Activated CD4-positive, CD25-positive, alpha-beta regulatory T cell treated with anti-CD3 and anti-CD28 coated beads, Interleukin-2, amount 50 U/mL, for 24 hours (primary cell): ENCODE measurements at regions not wholly inside any gene's neighbourhood (a gene's known extent, or its start where the extent isn't known, plus 50 kb on each side); places are given as distances from the start of the nearest gene placed in this dataset.

ENCODE experiments used
- ATAC-seq, 2 donors: fragments of 150-1000 bp; cut with Tn5 transposase; one replicate each; pipeline ENCODE4 v1.10.0; 2021; ENCODE audit warnings: mild to moderate bottlenecking in 1 of 2, moderate library complexity in 1 of 2

DNA sequence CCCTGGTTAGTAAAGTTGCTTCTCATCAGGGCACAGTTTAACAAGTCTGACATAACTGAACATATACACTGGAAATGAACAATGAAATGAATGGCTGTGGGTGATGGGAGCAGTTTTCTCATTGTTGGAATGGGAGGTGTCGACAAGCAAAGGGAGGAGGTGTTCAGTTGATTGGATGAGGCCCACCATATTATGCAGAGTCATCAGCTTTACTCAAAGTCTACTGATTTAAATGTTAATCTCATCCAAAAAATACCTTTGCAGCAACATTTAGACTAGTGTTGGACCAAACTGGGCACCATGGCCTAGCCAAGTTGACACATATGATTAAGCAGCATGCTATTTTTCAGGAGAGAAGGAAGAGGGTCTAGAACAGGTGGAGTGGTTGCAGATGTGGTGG is 201.7 kb downstream of the RAMP3 start:
- ATAC-seq: no peak

DNA sequence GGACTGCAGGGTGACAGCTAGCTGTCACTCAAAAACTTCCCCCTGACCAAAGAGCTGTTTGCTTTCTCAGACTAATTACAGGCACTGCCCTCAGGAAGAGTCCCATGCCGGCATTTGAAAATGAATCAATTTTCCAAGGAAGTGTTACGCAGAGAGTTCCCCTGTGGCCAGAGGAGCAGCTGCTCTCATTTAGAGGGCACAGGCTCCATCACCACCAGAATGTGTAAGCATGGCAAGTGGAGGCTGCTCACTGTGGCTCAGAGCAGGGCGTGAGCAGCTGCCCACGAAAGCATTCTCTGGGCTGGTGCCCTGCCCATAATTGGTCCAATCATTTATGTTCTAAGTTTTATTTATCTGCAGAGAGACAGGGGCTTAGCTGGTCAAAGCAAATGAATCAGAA is 202.2 kb downstream of the RAMP3 start:
- ATAC-seq: no peak

DNA sequence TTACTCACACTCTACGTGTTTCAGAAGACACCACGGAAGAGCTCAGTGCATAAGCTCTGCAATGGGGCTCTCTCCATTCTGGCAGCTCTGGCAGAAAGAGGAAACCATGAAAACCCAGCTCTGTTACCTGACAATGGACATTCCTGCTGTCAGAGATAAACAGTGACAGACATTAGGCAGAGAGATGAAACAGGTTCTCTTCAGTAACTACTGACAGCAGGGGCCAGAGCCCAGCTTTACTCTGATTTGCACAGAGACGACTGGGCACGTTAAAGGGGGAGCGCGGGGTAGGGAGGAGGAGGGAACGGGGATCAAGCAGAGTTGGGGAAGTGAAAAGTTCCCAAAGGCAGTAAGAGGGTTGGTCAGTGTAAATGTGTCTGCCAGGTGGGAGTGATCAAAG is 206.1 kb downstream of the RAMP3 start:
- ATAC-seq: no peak

DNA sequence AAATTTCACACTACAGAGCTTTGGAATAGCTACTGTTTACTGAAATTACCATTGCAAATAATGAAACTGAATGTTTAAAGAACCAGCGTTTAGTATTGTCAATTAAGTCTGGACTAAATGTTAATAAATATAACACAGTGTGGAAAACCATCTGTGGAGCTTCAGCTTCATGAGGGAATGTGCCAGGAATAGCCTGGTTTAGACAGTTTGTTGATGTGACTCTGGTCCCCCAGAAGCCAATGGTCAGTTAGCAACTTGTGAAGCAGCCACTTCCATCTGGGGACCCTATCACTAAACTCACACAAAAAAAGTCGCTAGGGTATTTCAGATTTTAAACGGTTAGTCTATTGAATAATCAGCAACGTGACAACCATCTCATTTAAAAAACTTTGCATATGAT is 207.8 kb downstream of the RAMP3 start:
- ATAC-seq: no peak

DNA sequence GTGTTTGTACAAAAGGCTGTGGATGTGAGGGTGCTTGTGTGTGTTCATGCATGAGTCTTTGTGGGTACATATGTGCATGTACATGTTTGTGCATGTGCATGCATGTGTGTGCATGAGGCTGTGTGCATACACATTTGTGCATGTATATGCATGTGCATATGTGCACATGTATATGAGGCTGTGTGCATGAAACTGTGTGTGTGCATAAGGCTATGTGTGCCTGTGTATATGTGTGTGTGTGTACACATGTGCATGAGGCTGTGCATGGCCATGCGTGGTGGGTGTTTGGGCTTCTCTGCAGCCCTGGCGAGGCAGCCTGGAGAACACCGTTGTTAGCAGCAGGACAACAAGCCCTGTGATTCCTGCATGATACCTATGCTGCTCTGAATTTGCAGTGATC is 207.7 kb upstream of the ADCY1 start:
- ATAC-seq: no peak

DNA sequence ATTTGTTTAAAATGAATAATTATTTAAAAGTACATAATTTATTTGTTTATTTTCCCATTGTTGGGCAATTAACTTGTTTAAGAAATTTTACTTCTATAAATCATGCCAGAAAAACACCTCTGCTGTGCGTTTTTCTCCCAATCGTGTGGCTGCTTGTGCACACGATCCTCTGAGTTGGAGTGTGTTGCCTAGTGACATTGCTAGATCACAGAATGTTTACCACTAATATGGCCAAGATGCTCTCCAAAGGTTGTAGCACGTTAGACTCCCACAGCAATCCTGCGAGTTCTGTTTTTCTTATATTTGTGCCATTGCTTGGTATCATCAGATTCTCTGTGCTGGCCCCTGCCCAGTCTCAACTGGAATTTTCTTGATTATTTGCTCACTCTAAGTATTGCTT is 207.1 kb upstream of the ADCY1 start:
- no peak for ATAC-seq

DNA sequence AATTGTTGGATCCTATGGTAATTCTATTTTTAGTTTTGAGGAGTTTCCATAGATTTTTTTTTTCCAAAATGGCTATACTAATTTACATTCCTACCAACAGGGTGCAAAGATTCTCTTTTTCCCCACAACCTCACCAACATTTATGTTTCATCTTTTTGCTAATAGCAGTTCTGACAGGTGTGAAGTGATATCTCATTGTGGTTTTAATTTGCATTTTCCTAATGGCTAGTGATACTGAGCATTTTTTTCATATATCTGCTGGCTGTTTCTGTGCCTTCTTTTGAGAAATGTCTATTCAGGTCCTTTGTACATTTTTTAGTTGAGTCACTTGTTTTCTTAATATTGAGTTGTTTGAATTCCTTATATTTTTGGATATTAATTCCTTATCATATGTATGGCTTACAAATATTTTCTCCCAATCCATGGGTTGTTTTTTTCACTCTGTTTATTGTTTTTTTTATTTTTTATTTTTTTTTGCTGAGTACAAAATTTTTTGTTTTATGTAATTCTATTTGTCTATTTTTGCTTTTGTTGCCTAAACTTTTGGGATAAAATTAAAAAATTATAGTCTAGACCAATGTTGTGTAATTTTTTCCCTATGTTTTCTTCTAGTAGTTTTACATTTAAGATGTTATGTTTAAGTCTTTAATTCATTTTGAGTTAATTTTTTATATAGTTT is 205.9 kb upstream of the ADCY1 start:
- ATAC-seq: no peak

DNA sequence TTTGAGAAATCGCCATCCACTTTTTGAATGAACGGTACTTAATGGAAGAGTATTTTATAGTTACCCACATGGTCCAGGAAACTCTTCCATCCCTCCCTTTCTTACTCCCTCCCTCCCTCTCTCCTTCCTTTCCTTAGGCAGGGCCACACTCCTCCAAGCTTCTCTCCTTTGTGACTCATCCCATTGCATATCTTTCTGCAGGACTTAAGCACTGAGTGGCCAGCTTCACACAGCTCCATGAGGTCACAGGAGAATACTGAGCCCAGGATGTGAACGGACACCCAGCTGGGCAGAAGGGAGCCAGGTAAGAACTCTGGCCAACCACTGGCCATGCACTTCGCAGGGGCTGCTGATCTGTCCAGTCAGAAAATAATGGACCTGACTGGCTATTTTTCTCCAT is 189.7 kb upstream of the ADCY1 start:
- no peak for ATAC-seq

DNA sequence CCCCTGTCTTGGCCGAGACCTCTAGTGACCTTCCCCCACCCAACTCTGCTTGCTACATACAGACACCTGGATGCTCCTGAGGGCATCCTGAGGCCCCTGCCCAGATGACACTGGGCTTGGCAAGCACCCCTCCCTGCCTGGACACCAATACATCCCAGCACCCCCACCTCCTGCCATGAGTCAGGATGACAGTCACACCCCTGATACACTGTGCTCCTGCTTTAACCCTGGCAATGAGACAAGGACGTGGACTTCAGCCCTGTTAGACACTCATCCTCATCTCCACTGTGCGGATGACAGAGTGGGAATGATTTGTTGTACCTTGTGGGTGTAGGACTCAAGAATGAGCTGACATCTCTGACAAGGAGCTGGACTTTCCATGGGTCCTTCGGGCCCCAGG is 186.3 kb upstream of the ADCY1 start:
- no peak for ATAC-seq

DNA sequence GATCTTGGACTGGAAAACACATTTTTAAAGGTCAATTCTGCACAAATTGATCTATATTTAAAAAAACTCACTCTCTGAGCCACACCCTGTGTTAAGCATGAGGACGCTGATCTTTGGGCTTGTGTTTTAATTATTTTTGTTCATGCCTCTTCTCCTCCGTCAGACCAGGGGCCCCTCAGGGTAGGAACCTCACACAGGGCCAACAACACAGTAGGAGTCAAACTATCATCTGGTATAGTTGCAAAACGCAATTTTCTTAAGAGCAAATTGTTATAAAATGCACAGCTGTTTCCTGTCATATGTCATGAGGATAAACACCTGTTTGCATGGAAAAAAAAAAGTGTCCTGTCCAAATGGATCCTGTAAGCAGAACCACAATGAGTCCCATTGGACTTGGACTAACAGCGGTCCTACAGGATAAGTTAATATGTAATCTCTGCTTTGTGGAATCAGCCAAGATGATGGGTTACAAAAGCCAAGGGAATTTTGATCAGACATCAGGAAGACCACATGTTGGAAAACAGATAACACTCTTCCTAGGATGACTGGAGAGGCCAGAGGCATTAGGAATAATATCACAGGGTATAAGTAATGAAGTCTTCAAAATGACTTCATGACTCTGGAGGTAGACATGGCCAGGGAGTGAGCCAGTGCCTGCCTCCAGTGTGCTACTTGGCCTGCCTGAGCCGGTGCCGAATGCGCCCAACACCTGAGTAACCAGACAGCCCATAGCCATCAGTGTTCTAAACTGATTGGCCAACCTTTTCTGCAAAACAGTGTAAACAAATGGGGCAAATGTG is 184.9 kb upstream of the ADCY1 start:
- ATAC-seq: no peak

DNA sequence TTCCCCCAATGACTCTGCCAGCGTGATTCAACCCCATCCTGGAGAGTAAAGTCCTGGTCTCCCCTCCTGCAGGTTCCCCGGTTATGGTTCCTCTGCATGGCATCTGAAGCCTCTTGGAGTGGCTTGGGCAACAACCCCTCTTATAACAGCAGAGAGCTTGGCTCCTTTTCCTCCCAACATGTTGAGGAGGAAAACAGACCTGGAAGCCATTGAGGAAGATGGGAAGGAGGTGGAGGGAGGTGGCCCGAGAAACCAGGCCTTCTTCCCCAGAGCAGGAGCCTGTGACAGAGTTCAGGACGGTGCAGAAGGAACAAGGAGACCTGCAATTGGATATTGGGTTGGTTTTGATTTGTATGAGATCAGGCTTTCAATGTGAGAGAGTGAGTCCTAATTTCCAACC is 184.0 kb upstream of the ADCY1 start:
- ATAC-seq: no peak

DNA sequence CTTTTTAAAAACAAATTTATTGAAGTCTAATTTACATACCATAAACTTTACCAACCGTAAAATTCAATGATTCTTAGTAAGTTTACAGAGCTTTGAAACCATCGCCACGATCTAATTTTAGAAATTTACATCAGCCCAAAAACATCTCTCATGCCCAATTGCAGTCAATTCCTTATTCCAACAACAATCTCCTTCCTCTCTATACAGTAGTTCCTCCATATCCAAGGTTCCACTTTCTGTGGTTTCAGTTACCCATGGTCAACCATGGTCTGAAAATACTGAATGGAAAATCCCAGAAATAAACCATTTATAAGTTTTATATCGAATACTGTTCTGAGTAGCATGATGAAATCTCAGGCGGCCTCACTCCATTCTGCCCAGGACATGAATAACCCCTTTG is 183.4 kb upstream of the ADCY1 start:
- ATAC-seq: no peak

DNA sequence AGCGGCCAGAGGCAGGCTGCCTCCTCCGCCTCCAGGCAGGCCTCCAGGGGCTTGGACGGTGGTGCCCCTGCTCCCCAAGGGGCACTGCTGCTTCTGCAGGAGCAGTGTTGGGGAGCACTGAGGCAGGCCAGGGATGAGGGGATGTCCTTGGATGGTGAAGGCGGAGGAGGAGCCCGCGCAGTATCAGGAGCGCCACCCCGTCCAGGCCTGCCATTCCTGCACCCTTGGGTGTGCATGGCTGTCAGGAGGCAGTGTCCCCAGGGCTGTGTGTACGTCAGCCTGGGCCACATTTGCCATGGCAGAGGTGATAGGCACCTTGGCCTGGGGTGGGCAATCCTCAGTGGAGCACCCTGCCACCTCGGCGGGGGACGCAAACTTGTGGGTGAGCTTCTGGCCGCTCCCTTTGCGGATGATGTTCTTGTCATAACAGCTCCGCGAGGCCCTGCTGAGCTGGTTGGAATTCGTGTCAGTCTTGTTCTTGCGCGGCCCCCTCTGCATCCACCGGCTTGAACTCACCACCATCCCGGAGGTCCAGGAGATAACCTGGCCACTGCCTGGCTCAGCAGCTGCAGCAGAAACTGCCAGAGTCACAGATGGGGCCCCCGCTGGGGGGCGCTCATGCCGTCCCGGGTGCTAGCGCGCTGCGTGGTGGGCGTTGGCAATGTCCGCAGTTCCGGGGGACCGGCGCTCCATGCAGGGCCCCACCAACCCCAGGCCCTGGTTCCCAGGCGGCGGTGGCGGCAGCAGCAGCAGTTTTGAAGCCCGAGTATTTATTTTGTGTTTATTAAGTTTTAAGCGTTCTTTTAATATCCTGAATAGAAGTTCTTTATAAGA is 182.3 kb upstream of the ADCY1 start:
- no peak for ATAC-seq

DNA sequence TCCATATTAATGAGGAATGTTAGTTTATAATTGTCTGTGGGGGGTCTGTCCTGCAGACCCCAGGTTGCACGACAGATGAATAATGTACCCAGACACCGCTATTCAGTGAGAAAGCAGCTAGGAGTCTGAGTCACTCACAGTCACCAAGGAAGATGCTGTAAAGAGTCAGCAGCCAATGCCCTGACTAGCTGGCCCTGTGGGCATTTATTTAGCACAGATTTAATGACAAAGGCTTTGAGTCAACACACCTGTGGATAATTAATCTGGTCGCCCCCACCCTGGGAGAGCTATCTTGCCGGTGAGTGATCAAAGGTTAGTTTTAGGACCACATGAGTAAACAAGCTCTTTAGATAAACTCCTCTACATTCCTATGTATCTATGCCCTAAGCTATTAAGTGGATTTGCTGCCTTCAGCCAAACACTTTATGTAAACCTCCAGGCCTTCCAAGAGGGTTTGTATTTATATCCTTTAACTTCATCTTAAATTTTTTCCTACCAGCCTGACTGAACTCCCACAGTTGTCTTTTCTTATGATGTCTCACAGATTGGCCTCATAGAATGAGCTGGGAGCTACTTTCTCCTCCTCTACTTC is 180.0 kb upstream of the ADCY1 start:
- no peak for ATAC-seq

DNA sequence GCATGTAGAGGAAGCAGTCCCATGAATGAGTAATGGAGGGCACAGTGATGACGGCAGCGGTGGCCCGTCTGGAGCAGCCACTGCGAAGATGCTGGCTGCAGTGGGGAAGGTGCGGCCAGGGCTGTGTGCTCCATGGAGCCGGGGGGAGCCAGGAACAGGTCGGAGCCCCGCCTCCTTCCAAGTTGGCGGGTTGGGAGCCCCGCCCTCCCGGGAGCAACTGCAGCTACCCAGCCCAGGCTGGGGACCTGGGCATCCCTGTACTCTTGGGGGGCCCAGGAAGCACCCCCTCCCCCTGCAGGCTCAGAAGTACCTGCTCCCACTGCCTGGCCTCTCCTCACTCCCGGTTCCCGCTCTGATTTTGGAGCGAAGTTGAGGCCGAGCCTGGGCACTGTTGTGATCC is 175.1 kb upstream of the ADCY1 start:
- ATAC-seq: no peak

DNA sequence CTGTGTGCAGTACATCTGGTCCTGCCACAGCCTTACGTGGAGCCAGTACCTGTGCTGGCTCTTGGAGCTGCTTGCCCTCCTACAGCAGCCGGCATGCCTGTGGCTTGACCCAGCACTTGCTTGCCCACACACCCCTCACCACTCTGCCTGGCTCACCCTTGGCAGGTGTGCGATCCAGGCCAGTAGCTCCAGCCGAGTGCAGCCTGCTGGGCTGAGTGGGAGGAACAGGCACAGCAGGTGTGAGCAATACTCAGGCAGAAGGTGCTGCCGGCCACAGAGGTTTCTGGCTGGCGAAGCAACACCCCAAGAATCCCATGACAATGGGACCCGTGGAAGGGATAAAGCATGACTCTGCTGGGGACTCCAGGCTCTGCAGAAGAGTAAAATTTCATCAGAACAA is 173.5 kb upstream of the ADCY1 start:
- ATAC-seq: no peak

DNA sequence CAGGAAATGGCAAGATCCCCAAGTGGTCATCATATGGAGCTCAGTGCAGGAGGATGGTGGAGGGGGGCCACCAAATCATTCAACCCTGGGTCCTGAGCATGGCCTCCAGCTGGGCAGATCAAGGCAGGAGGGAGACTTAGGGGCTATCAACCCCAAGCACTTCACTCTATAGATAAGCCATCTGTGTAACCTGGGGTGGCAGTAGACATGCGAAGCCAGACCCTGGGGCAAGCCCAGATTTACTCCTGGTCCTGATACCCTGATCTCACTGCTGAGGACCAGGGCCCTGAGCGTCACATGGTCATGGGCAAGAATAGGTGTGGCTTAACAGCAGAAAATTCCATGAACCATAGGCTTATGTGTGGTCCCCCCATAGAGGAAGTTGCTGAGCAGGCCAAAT is 173.0 kb upstream of the ADCY1 start:
- no peak for ATAC-seq

DNA sequence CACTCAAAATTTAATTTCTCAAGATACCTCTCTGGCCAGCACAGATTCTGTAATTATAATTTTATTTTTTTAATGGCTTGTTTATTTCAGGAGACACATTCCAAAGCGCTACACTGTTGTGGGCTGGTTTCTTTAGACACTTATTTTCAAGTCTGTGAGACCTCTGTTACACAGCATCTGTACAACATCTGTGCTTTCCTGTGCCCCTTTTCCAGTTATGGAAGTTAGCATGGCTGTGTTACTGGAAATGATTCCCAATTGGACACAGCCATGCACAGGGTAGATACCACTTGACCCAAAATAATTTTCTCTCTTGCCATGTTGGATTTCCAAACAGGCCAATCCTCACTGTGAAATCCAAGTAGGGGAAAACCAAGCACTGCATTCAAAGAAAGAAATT is 172.3 kb upstream of the ADCY1 start:
- no peak for ATAC-seq

DNA sequence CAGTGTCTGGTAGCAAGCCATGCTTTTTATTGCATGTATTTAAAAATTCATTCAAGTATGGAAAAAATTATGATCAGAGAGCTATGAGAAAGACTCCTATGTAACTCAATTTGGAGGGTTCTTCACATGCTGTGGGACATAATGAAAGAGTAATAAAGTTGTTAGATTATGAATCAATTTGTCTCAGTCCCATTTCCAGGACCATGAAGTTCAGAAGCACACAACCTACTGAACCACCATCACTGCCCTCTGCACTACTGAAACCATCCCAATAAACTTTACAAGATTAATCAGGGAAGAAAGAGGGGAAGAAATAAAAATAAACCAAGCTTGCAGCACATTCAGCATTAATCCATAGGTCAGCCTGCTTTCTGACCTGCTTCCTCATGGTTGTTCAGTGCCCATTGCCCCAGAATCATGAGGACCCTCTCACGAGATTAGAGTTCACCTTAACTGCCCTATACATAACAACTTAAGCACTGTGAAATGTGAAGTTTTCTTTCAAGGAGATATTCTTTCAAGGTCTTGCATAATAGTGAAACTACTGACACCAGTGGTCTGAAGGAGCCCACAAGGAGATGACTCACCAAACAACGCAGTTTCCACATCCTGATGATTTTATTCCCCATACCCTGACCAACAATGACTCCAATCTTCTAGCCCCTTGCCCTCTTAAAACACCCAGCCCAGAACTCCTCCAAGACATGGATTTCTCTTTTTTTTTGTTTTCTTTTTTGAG is 171.5 kb upstream of the ADCY1 start:
- ATAC-seq: no peak

DNA sequence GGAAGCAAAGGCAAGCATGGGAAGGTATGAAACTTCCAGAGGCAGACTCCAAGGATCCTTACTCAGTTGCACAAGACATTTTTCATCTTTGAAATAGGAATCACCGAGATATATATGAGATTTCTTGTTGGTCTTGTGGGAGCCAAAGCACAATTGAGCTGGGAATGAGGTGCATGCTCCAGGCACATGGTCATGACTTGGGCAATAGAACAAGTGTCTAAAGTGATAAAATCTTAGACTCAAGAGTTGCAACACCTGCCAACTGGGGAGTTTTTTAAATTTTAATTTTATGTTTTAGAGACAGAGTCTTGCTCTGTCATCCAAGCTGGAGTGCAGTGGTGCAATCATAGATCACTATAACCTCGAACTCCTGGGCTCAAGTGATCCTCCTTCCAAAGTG is 169.5 kb upstream of the ADCY1 start:
- no peak for ATAC-seq

DNA sequence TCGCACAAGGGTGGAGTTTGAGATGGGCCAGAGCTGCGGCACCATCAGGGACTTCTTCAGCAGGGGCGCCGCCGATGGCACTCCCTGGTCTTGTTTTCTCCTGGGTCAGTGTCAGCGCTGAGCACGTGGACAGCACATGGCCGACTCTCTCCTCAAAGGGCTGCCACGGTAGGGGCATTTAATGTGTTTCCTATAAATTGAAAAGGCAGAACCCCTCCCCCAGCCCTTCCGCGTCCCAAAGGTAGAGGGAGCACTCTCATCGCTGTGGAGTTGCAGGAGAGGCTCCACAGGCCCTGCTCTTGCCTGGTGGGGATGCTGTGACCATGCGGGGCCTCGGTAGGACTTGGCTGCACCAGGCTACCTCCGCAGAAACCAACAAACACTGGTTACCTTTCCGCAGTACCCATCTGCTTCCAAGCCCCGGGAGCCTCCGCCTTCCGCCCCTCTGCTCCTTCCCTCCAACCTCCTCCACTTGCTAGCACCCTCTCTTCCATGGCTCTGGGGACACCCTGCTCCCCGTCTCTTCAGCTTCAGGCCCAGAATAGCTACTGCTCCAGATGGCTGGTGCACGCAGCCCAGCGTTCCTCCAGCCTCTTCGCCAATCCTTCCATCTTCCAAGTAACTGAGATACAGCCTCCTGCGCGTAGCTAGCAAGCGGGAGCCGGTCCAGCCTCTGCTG is 166.3 kb upstream of the ADCY1 start:
- no peak for ATAC-seq

DNA sequence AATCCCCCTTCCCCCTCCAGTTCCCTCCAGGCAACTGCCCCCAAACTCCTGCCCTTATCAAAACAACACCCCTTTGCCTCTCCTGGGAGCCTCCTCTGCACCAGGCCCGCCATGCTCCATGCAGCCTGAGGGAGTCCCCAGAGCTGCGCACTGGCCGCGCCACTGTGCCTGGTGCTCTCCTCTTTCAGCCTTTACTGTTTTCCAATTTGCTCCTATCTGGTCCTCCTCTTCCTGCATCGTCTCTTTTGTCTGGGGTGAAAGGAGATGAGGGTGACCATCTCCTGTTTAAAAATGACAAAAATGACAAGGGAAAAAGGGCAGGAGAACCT is 165.8 kb upstream of the ADCY1 start:
- ATAC-seq: no peak
